H9 (cell line): ENCODE measurements at regions not wholly inside any gene's neighbourhood (a gene's known extent, or its start where the extent isn't known, plus 50 kb on each side); places are given as distances from the start of the nearest gene placed in this dataset.

Experiments used
- DNase-seq: peaks from one replicate; pipeline ENCODE4 v3.0.0-alpha.2; 2017
- H2AFZ ChIP-seq: one replicate; pipeline ENCODE4 v1.6.1; 2013; ENCODE audit warnings: mild to moderate bottlenecking, low read length, control low read depth, moderate library complexity
- H2AK5ac ChIP-seq: 2 replicates; pipeline ENCODE4 v1.6.1; 2013; ENCODE audit warnings: low read length, control low read depth, mixed read lengths; ENCODE audit not compliant: insufficient read length
- H2BK120ac ChIP-seq: one replicate; pipeline ENCODE4 v1.6.1; 2013; ENCODE audit warnings: low read depth, mild to moderate bottlenecking, low read length, control low read depth, inconsistent platforms; ENCODE audit not compliant: poor library complexity, severe bottlenecking
- H2BK12ac ChIP-seq: 2 replicates; pipeline ENCODE4 v1.6.1; 2013; ENCODE audit warnings: low read length, control low read depth, mixed read lengths, low read depth; ENCODE audit not compliant: insufficient read length
- H2BK15ac ChIP-seq: 2 replicates; pipeline ENCODE4 v1.6.1; 2013; ENCODE audit warnings: low read depth, low read length, control low read depth
- H2BK20ac ChIP-seq: one replicate; pipeline ENCODE4 v1.6.1; 2013; ENCODE audit warnings: low read depth, mild to moderate bottlenecking, low read length, control low read depth, inconsistent platforms; ENCODE audit not compliant: poor library complexity, severe bottlenecking
- H2BK5ac ChIP-seq: 2 replicates; pipeline ENCODE4 v1.6.1; 2013; ENCODE audit warnings: low read length, control low read depth, mixed read lengths; ENCODE audit not compliant: insufficient read length
- H3K14ac ChIP-seq: 2 replicates; pipeline ENCODE4 v1.6.1; 2013; ENCODE audit warnings: low read length, control low read depth; ENCODE audit not compliant: insufficient read depth
- H3K18ac ChIP-seq: 2 replicates; pipeline ENCODE4 v1.6.1; 2013; ENCODE audit warnings: low read depth, mild to moderate bottlenecking, mixed read lengths, low read length, control low read depth; ENCODE audit not compliant: insufficient read length
- H3K23ac ChIP-seq: 2 replicates; pipeline ENCODE4 v1.6.1; 2013; ENCODE audit warnings: low read length, control low read depth, mixed read lengths, low read depth; ENCODE audit not compliant: insufficient read length
- H3K23me2 ChIP-seq: 2 replicates; pipeline ENCODE4 v1.6.1; 2013; ENCODE audit warnings: low read depth, mild to moderate bottlenecking, mixed read lengths, low read length, control low read depth; ENCODE audit not compliant: insufficient read length, poor library complexity, severe bottlenecking
- H3K27ac ChIP-seq: 2 replicates; pipeline ENCODE4 v1.5.1; 2013; ENCODE audit warnings: low read length, control low read depth, mixed read lengths, low read depth; ENCODE audit not compliant: insufficient read length
- H3K27me3 ChIP-seq: 2 replicates; pipeline ENCODE4 v1.6.1; 2013; ENCODE audit warnings: low read length, control low read depth, inconsistent platforms; ENCODE audit not compliant: insufficient read depth
- H3K4ac ChIP-seq: 2 replicates; pipeline ENCODE4 v1.6.1; 2013; ENCODE audit warnings: low read depth, mild to moderate bottlenecking, control low read depth, inconsistent platforms, low read length, moderate library complexity
- H3K4me1 ChIP-seq: 2 replicates; pipeline ENCODE4 v1.6.1; 2013; ENCODE audit warnings: low read length, control low read depth, inconsistent platforms; ENCODE audit not compliant: insufficient read depth
- H3K4me2 ChIP-seq: 2 replicates; pipeline ENCODE4 v1.6.1; 2013; ENCODE audit warnings: low read length, control low read depth, mixed read lengths; ENCODE audit not compliant: insufficient read length, insufficient read depth
- H3K56ac ChIP-seq: 2 replicates; pipeline ENCODE4 v1.6.1; 2013; ENCODE audit warnings: low read depth, mild to moderate bottlenecking, mixed read lengths, low read length, control low read depth; ENCODE audit not compliant: insufficient read length
- H3K79me1 ChIP-seq: 2 replicates; pipeline ENCODE4 v1.6.1; 2013; ENCODE audit warnings: low read depth, mild to moderate bottlenecking, moderate library complexity, low read length, control low read depth, inconsistent platforms; ENCODE audit not compliant: insufficient read depth, poor library complexity, severe bottlenecking
- H3K79me2 ChIP-seq: 2 replicates; pipeline ENCODE4 v1.6.1; 2013; ENCODE audit warnings: low read length, control low read depth, inconsistent platforms; ENCODE audit not compliant: insufficient read depth
- H3K9ac ChIP-seq: 2 replicates; pipeline ENCODE4 v1.6.1; 2013; ENCODE audit warnings: low read length, control low read depth, mixed read lengths; ENCODE audit not compliant: insufficient read length; ENCODE audit errors: extremely low read depth
- H3K9me3 ChIP-seq: one replicate; pipeline ENCODE4 v1.6.1; 2013; ENCODE audit warnings: low read depth, low read length, inconsistent platforms; ENCODE audit not compliant: control insufficient read depth
- H3T11ph ChIP-seq: one replicate; pipeline ENCODE4 v1.6.1; 2013; ENCODE audit warnings: mild to moderate bottlenecking, low read length, control low read depth, inconsistent platforms
- H4K20me1 ChIP-seq: one replicate; pipeline ENCODE4 v1.6.1; 2013; ENCODE audit not compliant: control insufficient read depth, insufficient read length, insufficient read depth
- H4K5ac ChIP-seq: 2 replicates; pipeline ENCODE4 v1.6.1; 2013; ENCODE audit warnings: low read depth, mild to moderate bottlenecking, mixed read lengths, low read length, control low read depth; ENCODE audit not compliant: insufficient read length
- H4K8ac ChIP-seq: replicated peaks from 2 replicates; pipeline ENCODE4 v1.6.1; 2013; ENCODE audit warnings: low read length, control low read depth, mixed read lengths, low read depth; ENCODE audit not compliant: insufficient read length
- H4K91ac ChIP-seq: 2 replicates; pipeline ENCODE4 v1.6.1; 2013; ENCODE audit warnings: low read depth, mild to moderate bottlenecking, moderate library complexity, mixed read lengths, low read length, control low read depth; ENCODE audit not compliant: insufficient read length
- H3K27ac Mint-ChIP-seq, 3 experiments: 2 replicates in 2 of 3; 3 replicates in 1 of 3; pipeline ENCODE4 v1.8.0; 2020 to 2021; ENCODE audit warnings: mixed read lengths in 3 of 3, mild to moderate bottlenecking in 1 of 3, moderate library complexity in 1 of 3
- H3K27me3 Mint-ChIP-seq: 2 replicates; pipeline ENCODE4 v1.8.0; 2021; ENCODE audit warnings: low read depth, mild to moderate bottlenecking, moderate library complexity, mixed read lengths
- H3K36me3 Mint-ChIP-seq, 3 experiments: 2 replicates in 2 of 3; 3 replicates in 1 of 3; pipeline ENCODE4 v1.8.0; 2020 to 2021; ENCODE audit warnings: low read depth in 3 of 3, mixed read lengths in 3 of 3; ENCODE audit not compliant: insufficient read depth in 1 of 3
- H3K4me1 Mint-ChIP-seq, 2 experiments: 2 replicates each; pipeline ENCODE4 v1.8.0; 2020; ENCODE audit warnings: mixed read lengths in 2 of 2
- H3K4me3 Mint-ChIP-seq, 2 experiments: 2 replicates in 1 of 2; 3 replicates in 1 of 2; pipeline ENCODE4 v1.8.0; 2020 to 2021; ENCODE audit warnings: mild to moderate bottlenecking in 2 of 2, mixed read lengths in 2 of 2, moderate library complexity in 1 of 2
- H3K9me3 Mint-ChIP-seq, 2 experiments: 2 replicates in 1 of 2; 3 replicates in 1 of 2; pipeline ENCODE4 v1.8.0; 2020; ENCODE audit warnings: mild to moderate bottlenecking in 2 of 2, mixed read lengths in 2 of 2, moderate library complexity in 1 of 2
- CTCF ChIP-seq: fragments of 200-600 bp; sonication (generic); conservative IDR thresholded peaks from 3 replicates; pipeline ENCODE4 v1.8.0; 2021; ENCODE audit warnings: antibody characterized with exemption, mild to moderate bottlenecking

DNA sequence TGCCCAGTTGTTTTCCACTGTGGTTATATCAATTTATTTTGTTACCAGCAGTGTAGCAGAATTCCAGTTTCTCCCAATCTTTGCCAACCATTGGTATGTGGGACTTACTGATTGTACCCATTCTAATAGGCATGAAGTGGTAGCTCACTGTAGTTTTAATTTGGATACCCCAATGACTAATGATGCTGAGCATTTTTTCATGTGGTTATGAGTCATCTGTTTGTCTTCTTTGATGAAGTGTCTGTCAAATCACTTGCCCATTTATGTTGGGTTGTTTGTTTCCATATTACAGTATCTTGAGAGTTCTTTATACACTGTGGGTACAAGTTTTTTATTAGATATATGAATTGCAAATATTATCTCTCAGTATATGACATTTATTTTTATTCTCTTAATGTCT, 644.3 kb downstream of the NR2F2 start:
- H4K5ac ChIP-seq: no peak overlapping the region
- no peaks in the 10 kb centered on the region for H3K23me2 ChIP-seq
- Mint-ChIP-seq H3K27ac (no peak overlapping the region), H3K4me1 (peaks cover 3 to 6% of the 10 kb centered on the region in 2 experiments; a peak in 2 of 4 replicates), H3K9me3 (no peaks in the 10 kb centered on the region), H3K36me3 (no peaks in the 10 kb centered on the region), H3K27me3 (no peaks in the 10 kb centered on the region), H3K4me3 (no peak overlapping the region)
- no peak overlapping the region for H2BK120ac ChIP-seq
- H3K4me2 ChIP-seq: no peak overlapping the region
- no peak overlapping the region for H3K14ac ChIP-seq
- no peak for DNase-seq
- no peak for TF ChIP-seq CTCF
- H3K79me1 ChIP-seq: no peaks in the 10 kb centered on the region
- H3K4ac ChIP-seq: no peak overlapping the region
- H2BK5ac ChIP-seq: no peak overlapping the region
- no peak overlapping the region for H2AK5ac ChIP-seq
- no peaks in the 10 kb centered on the region for H3K79me2 ChIP-seq
- no peaks in the 10 kb centered on the region for H4K20me1 ChIP-seq
- no peak overlapping the region for H2BK12ac ChIP-seq
- H3K27ac ChIP-seq: no peak overlapping the region
- no peak overlapping the region for H3T11ph ChIP-seq
- H2BK20ac ChIP-seq: no peak overlapping the region
- H2AFZ ChIP-seq: no peak overlapping the region
- no peak overlapping the region for H4K91ac ChIP-seq
- H3K56ac ChIP-seq: no peak overlapping the region
- no peak overlapping the region for H3K18ac ChIP-seq
- H3K27me3 ChIP-seq: no peaks in the 10 kb centered on the region
- no peak overlapping the region for H3K9ac ChIP-seq
- H3K9me3 ChIP-seq: no peaks in the 10 kb centered on the region
- H4K8ac ChIP-seq: no peak overlapping the region
- H3K23ac ChIP-seq: no peak overlapping the region
- H3K4me1 ChIP-seq: peaks cover 3% of the 10 kb centered on the region; the same call in 1 of the 2 replicates
- H2BK15ac ChIP-seq: no peak overlapping the region
